ENCODE measurements at regions not wholly inside any gene's neighbourhood (a gene's known extent, or its start where the extent isn't known, plus 50 kb on each side); places are given as distances from the start of the nearest gene placed in this dataset.

DNA sequence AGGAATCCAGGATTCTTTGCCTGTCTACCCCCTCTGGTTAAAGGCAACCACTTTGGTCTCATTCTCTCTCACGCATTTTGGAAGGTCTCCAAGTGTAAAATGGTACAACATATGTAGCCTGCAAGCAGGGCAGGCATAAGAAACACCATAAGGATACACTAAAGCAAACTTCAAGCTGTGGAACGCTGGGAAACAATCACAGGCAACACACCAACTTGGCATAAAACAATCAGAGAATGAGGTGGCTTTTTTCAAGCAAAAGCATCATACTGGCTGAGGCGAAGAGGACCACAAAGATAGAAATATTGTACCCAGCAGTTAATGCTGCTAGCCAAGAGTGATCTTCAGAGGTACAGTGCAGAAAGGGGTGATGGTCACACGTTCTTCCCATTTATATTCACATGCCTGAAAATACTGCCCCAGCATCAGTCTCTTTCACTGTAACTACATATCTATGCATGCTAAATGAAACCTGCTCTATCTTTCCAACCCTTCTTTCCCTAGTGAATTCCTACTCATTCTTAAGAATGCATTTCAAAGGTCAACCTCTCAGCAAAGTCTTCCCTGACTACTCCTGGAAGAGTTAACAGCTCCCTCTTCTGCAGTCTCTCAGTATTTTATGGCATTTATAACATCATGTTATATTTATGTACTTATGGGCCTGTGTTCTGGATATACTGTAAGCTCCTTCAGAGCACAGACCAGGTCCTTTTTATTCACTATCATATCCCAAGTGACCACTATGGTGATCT is 71.9 kb upstream of the GALNT5 start:
- no peak for DNase-seq (ENCODE audit: low read depth in 1 of 2, low spot score in 1 of 2)
- TF ChIP-seq JUND (IDR thresholded peaks at IDR 0.05; ENCODE audit: low read depth): no peak
- in situ Hi-C loops (cut with HindIII; ENCODE audit: low pct_unique_long_range_greater_than_20kb, low sequenced_read_pairs): no loop called here

GRCh38 chr2:157190151-157190550 is 67.4 kb upstream of the GALNT5 start:
- in situ Hi-C loops (cut with HindIII; ENCODE audit: low pct_unique_long_range_greater_than_20kb, low sequenced_read_pairs): no loop called here
- no peak for TF ChIP-seq JUND (IDR thresholded peaks at IDR 0.05; ENCODE audit: low read depth)
- no peak for DNase-seq (ENCODE audit: low read depth in 1 of 2, low spot score in 1 of 2)

DNA sequence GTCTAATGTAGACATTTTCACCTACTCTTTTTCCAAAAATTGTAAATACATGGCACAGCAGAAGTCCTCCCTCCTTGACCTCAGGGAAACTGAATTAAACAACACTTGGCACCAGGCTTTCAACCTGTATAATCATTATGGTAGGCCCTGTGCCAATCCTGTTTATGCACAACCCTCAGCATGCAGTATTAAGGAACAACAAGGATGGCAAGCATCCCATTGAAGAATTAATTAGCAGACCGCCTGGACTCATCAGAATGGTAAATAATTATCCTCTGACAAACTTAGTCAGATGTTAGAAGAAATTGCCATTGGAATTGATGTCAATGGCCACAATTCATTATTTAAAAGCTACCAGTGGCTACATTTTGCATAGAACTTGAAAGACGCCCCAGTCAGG is 66.3 kb upstream of the GALNT5 start:
- no peak for TF ChIP-seq JUND (IDR thresholded peaks at IDR 0.05; ENCODE audit: low read depth)
- in situ Hi-C loops (cut with HindIII; ENCODE audit: low pct_unique_long_range_greater_than_20kb, low sequenced_read_pairs): no loop called here
- no peak for DNase-seq (ENCODE audit: low read depth in 1 of 2, low spot score in 1 of 2)

DNA sequence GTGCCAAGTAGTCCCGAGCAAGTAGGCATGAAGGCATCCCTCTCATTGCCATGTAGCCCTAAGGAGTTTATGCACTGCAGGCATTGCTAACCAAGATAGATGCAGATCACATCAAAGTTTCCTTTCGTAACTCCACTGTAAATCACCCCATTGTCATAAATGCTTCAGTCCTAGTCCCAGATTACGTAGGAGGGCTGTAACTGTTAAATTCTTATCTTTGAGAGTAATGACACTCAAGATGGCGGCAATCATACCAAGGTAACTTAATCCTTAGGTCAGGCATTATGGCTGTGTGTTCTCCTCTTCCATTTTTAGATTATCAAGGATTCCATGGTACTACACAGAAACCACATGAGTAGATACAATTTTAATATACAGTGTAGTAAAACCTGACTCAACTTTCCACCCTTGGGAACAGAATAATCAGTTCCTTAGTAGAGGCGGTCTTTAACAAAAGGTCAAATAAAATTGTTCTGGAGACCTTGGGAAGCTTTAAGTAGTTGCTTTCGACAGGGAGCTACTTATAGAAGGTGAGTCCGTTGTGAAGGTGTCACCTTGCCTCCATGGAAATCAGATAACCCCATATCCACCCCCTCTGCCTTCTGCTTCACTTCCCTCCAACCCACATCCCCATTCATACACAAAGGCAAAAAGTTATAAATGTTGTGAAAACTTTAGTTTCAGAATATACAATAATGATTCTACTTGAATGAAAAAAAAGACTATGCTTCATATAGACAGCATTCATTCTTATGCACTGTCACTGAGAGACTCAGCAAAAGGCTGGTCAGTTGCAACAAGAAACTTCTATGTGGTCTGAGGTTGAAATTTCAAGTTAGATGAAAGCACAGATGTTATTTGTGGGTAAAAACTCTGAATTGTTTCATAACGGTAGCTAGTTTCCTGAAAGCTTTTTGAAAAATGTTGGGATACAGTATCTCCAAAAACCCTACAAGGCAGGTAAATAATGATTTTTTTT is 64.8 kb upstream of the GALNT5 start:
- in situ Hi-C loops (cut with HindIII; ENCODE audit: low pct_unique_long_range_greater_than_20kb, low sequenced_read_pairs): no loop called here
- DNase-seq (ENCODE audit: low read depth in 1 of 2, low spot score in 1 of 2): no peak
- TF ChIP-seq JUND (IDR thresholded peaks at IDR 0.05; ENCODE audit: low read depth): no peak

GRCh38 chr2:157193461-157193860 is 64.0 kb upstream of the GALNT5 start:
- no peak for TF ChIP-seq JUND (IDR thresholded peaks at IDR 0.05; ENCODE audit: low read depth)
- in situ Hi-C loops (cut with HindIII; ENCODE audit: low pct_unique_long_range_greater_than_20kb, low sequenced_read_pairs): no loop called here

DNA sequence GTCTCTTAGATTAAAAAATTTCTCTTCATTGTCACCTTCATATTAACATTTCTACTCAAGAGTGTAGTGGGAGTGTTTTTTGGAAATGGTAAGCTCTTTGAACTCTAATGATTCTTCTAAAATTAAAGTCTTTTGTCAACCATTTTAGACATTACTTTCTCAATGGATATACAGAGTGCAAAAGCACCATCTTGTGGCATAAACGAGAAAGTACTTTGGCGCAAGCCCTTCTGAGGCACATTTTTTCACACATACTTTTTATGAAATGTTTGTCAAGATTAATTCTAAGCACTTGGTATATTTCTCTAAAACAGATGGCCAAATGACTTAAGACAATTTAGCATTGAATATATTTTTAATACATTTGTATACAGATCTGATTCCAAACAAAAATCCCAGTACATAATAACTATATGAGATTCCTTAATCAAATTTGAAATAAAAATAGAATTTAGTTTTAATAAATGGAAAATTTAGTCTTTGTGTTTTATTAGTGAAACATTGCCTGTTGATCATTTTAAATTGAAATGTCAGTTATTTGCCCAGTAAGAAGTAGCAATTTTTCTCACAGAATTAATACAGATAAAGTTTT is 63.3 kb upstream of the GALNT5 start:
- in situ Hi-C loops (cut with HindIII; ENCODE audit: low pct_unique_long_range_greater_than_20kb, low sequenced_read_pairs): no loop called here
- no peak for TF ChIP-seq JUND (IDR thresholded peaks at IDR 0.05; ENCODE audit: low read depth)
- DNase-seq (ENCODE audit: low read depth in 1 of 2, low spot score in 1 of 2): peak; percentile 18 to 63

More at GRCh38 chr2:157193461-157193860, 64.0 kb upstream of the GALNT5 start:
- DNase-seq (ENCODE audit: low read depth in 1 of 2, low spot score in 1 of 2): no peak

DNA sequence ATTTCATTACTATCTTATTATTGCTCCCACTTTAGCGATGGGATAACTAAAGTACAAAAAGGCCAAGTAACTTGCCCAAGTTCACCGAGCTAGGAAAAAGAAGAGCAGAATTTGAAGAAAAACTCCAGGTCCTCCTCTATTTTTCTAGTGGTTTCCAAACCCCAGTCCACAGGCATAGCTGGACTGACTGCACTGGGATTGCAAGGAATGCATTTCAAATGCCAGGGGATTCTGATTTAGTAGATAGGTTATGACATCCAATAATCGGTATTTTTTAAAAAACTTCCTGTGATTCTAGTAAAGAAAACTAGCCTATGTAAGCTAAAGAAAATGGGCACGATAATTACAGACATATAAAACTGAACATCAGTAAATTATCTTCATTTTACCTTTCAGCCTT is 62.7 kb upstream of the GALNT5 start:
- in situ Hi-C loops (cut with HindIII; ENCODE audit: low pct_unique_long_range_greater_than_20kb, low sequenced_read_pairs): no loop called here
- TF ChIP-seq JUND (IDR thresholded peaks at IDR 0.05; ENCODE audit: low read depth): no peak
- DNase-seq (ENCODE audit: low read depth in 1 of 2, low spot score in 1 of 2): no peak

GRCh38 chr2:157196956-157197355 is 60.5 kb upstream of the GALNT5 start:
- no peak for TF ChIP-seq JUND (IDR thresholded peaks at IDR 0.05; ENCODE audit: low read depth)
- in situ Hi-C loops (cut with HindIII; ENCODE audit: low pct_unique_long_range_greater_than_20kb, low sequenced_read_pairs): no loop called here
- no peak for DNase-seq (ENCODE audit: low read depth in 1 of 2, low spot score in 1 of 2)

DNA sequence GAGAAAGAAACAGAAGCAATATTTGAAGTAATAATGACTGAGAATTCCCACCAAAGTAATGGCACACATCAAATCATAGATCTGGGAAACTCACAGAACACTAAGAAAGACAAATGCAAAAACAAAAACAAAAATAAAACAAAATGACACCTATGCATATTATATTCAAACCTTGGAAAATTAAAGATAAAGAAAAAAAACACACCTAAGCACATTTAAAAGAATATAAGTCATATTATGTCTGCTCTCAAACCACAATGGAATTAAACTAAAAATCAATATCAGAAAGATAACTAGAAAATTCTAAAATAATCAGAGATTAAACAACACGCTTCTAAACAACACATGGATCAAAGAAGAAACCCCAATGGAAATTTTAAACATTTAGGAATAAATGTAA is 59.7 kb upstream of the GALNT5 start:
- TF ChIP-seq JUND (IDR thresholded peaks at IDR 0.05; ENCODE audit: low read depth): no peak
- DNase-seq (ENCODE audit: low read depth in 1 of 2, low spot score in 1 of 2): no peak
- in situ Hi-C loops (cut with HindIII; ENCODE audit: low pct_unique_long_range_greater_than_20kb, low sequenced_read_pairs): no loop called here

- in situ Hi-C loops (cut with HindIII; ENCODE audit: low pct_unique_long_range_greater_than_20kb, low sequenced_read_pairs): no loop called here
- TF ChIP-seq JUND (IDR thresholded peaks at IDR 0.05; ENCODE audit: low read depth): no peak
- no peak for DNase-seq (ENCODE audit: low read depth in 1 of 2, low spot score in 1 of 2)
Measured at GRCh38 chr2:157203651-157204050, 53.9 kb upstream of the GALNT5 start.

DNA sequence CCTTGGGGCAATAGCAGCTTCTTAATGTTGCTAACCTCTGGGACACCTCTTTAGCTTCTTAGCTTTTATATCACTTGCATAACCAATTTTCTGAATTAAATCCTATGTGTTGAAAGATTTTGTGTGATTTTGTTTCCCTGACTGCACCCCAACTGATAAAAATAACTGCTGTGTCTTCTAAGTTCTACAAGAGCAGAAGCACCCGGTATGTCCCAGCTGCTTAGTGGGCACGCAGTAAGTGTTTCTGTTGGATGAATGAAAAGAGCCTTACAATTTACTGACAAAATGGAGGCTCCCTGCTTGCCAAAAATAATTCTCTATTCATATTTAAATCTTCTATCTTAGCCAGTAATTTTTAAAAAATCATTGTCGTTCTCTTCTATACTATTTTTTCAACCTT is 53.1 kb upstream of the GALNT5 start:
- no peak for TF ChIP-seq JUND (IDR thresholded peaks at IDR 0.05; ENCODE audit: low read depth)
- in situ Hi-C loops (cut with HindIII; ENCODE audit: low pct_unique_long_range_greater_than_20kb, low sequenced_read_pairs): no loop called here
- no peak for DNase-seq (ENCODE audit: low read depth in 1 of 2, low spot score in 1 of 2)

DNA sequence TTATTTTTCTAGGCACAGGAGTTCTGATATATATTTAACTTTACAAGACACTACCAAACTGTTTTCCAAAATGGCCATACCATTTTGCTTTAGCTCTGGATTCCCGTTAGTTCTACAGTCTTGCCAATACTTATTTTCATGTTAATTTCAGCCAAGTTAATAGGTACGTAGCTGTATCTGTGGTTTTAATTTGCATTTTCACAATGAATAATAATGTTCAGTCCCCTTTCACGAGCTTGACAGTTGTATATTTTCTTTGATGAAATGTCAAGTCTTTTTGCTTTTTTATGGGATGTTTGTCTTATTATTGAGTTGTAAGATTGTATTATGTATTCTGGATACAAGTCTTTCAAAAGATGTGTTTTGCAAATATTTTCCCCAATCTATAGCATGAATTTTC is 50.6 kb upstream of the GALNT5 start:
- DNase-seq (ENCODE audit: low read depth in 1 of 2, low spot score in 1 of 2): no peak
- TF ChIP-seq JUND (IDR thresholded peaks at IDR 0.05; ENCODE audit: low read depth): no peak
- in situ Hi-C loops (cut with HindIII; ENCODE audit: low pct_unique_long_range_greater_than_20kb, low sequenced_read_pairs): no loop called here

Data from T47D (cell line).